Stimulated activated CD4-positive, alpha-beta T cell treated with anti-CD3 and anti-CD28 coated beads, Interleukin-2, amount 100 ng/mL, for 48 hours (primary cell): ENCODE measurements at regions not wholly inside any gene's neighbourhood (a gene's known extent, or its start where the extent isn't known, plus 50 kb on each side); places are given as distances from the start of the nearest gene placed in this dataset.

Experiments
- DNase-seq, 2 donors: peaks; one replicate each; pipeline ENCODE4 v3.0.0-alpha.2; 2020

DNA sequence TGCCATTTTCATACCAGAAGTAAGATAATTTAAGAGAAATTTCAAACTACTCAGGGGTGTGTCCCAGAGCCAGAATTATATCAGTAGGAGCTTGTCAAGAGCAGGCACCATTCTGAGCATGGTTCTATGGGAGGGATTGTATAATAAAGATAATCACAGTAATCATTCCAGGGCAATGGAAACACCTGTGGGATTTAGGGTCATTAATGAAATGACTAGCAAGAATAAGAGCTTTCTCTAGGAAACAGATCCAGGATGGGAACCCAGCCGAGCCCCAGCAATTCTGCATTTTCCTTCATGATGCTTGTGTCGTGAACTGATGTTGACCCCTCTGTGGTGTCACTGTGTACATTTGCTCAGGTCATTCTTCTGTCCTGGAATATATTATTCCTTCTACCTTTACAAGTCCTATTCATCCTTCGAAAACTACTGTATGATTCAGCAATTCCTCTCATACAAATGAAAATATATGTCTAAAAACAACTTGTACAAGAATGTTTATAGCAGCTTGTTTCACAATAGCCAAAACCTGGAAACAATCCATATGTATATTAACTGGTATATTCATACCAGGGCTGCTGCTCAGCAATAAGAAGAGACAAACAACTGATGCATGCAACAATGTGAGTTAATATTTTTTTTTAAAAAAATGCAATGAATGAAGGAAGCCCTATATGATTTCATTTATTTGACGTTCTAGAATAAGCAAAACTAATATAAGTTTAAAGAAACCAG lies 687.8 kb upstream of the KLHL29 start:
- no peak for DNase-seq

DNA sequence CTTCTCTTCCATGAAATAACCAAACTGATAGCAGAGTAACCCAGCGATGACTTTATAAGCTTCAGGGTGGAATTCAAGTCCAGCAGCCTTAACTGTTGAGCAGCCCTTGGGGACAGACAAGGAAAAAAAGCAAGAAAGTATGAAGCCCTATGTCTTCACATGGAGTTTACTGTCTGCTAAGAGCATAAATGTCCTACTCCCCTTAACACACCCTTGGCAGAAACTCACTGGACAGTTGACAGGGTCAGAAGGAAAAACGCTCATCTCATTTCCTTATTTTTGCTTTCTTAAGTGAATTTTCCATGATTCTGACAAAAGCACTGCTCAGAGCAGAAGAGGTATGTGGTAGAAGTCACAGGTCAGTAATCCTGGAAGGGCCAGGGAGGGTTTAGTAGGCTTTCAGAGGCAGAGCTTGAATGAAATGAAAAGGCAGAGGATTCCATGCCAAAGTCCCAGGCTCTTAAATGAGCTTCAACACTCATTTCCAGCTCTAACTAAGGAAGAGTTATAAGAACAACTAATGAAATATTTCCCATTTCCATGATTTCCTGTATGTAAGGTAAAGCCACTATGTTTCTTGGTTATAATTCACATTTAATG lies 683.3 kb upstream of the KLHL29 start:
- DNase-seq = no peak

DNA sequence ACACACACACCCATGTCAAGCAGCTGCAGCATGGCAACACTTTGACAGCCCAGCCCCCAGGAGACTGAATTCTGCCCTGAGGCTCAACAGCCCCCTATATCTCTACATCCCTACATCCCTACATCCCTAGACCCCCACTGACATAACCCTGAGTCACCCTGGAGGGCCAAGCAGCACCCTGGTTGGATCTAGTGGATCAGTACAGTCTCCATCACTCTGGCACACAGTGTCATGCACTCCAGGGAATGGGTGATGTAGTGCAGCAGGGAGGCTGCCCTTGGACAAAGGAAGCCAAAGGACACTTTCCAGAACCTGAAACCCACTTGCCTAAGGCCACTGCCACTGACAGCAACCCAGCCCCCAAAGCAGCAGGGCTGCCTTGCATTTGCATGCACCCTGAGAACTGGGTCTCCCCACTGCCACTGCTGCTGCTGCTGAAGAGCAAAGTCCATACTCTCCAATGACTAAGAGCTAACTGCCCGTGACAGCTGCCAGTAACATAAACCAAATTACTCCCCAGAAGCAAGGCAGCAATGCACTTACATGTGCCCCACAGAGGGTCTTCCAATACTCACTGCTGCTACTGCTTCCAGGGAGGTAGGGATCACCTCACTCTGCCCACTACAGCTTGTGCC lies 681.6 kb upstream of the KLHL29 start:
- no peak for DNase-seq

DNA sequence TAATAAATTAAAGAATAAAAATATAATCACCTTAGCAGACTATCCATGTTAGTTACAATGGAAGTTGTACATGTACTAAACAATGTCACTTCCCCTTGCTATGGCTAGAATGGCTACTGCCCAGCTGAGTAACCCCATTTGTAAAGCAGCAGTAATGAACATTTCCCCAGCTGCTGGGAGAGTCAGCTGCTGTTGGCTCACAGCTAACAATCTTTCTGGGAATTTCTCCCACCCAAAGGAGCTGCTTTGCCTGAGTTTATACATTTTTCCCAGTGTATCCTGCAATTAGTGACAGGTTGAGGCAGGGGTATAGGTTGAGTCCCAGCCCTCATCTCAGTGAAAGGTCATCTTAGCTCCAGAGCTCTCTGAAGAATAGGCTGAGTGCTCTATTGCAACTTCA lies 665.6 kb upstream of the KLHL29 start:
- no peak for DNase-seq

DNA sequence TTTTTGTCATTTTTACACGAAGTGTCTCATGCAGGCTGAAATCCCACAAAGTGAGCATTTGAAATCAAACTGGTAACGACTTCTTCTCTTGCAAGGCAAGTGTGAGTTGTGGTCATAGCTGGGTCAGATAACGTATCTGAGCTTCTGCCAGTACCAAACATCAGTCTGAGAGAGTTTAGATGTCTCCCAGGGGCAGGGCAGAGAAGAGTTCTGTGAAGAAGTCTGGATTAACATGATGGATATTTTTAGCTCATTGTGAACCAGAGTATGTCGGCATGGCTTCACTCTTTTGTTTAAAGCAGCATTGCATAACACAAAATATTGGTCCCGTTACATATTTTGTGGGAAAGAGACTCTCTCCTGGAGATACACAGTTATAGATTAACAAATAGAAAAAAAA lies 655.5 kb upstream of the KLHL29 start:
- DNase-seq = no peak

DNA sequence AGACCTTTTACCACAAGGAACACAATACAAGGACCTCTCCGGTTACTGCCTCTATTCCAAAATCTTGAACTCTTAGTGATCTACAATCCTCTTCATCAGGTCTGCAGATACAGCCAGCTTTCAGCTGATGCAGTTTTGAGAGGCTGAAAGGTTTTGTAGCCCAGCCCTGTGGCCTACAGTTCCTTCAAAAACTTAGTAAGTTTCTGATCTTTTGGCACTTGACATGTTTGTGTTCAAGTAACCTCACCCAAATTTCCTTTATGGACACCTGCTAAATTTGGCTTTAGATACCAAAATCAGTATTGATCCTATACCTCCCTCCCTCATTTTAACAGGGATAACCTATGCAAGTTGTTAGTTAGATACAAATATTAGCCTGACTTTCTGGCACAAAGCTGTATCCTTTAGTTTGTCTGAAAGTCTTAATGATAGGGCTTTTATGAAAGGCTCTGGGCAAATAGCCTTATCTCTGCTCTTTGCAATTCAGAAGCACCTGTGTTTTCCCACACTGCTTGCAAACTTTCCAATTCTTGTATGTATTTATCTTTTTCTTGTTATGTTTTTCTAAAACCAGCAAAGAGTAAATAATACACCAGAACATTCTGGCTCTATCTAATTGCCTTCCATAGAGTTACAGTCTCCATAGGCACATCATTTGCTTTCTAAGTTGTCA lies 650.5 kb upstream of the KLHL29 start:
- DNase-seq = no peak

DNA sequence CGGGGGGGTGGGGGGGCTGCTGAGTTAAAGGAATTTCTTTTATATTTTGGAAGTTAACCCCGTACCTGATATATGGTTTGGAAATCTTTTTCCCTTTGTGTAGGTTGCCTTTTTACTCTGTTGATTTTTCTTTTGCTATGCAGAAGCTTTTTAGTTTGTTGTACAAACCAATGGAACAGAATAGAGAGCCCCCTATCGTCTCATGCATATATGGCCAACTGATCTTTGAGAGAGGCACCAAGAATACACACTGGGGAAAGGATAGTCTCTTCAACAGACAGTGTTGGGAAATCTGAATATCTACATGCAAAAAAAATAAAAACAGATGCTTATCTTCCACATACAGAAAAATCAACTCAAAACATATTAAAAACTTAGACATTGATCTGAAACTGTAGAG lies 647.8 kb upstream of the KLHL29 start:
- no peak for DNase-seq

DNA sequence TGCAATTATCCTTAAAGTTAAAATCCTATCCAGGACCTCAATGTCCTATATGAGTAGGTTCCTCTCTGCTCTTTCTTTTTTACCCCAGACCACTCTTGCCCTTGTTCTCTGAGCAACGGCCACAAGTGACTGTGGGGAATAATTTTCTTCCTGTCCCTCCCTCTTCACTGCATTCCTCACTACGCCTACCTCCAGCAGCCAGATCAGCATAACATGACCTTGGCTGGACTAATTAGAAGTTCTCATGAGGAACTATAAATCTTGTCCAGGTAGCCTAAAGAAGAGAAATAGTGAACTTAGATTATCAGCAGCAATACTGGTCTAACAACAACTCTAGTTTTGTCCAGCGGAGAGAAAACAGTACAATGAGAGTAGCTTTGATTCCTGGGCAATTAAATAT lies 643.8 kb upstream of the KLHL29 start:
- DNase-seq = no peak

DNA sequence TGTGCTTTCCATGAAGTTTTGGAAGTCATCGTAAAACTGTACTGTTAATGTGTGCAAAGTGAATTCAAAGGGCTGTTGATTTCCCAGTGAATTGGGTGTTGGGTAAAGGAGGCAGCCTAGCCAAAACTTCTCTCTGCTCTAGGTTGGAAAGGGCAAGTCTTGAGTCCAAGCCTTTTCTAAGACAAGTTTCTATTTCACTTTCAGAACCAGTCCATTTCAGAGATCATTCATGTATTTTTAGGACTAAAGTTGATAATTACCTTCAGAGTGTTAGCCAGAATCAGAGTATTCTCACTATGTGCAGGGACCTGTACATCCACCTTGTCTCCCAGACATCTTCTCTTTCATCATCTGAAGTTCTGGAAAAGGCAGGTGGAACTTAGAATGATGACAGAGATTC lies 636.1 kb upstream of the KLHL29 start:
- no peak for DNase-seq

DNA sequence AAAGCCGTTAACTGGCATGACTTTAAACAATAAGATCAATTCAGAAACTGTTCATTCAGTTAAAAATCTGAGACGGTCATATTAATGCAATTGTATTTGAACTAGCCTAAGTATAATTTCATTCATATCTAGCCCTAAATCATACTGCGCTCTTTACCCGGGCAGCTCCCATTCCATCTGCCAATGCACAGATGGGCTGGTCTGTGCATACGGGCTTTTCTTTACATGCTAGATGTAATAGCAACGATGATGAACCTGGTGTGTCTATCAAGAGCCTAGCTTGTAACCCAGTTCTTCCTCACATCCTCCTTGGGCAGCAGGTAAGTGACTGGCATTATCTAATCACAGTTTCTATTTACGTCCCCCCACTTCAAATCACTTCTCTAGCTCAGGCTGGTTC lies 631.5 kb upstream of the KLHL29 start:
- DNase-seq = no peak

DNA sequence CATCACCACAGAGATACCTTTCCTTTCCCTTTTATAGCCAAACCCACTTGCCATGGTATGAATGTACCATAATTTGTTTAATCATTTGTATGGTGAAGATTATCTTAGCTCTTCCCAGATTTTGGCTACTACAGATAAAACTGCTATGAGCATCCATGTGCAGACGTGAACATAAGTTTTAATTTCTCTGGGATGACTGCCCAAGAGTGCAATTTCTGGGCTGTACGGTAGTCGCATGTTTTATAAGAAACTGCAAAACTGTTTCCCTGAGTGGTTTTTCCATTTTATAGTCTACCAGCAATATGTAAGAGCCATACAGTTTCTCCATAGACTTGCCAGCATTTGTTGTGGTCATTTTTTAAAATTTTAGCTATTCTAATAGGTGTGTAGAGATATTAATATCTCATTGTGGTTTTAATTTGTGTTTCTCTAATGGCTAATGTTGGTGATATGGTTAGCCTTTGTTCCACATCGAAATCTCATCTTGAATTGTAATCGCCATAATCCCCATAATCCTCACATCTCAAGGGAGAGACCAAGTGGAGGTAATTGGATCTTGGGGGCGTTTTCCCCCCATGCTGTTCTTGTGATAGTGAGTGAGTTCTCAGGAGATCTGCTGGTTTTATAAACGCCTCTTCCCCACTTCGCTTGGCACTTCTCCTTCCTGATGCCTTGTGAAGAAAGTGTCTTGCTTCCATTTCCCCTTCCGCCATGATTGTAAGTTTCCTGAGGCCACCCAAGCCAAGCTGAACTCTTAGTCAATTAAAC lies 628.5 kb upstream of the KLHL29 start:
- DNase-seq = no peak

DNA sequence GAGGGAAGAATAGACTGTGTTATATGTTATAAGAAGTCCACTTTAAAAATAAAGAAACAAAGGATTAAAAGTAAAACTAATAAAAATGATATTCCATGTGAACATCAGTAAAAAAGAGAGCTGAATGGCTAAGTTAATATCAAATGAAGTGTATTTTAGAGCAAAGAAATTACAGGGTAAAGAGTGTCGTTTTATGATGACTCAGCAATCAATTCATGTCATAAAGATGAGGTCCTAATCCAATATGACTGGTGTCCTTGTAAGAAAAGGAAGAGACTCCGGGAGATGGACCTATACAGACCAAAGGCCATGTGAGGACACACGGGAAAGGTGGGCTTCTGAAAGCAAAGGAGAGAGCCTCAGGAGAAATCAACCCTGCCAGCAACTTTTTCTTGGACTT lies 615.5 kb upstream of the KLHL29 start:
- DNase-seq = no peak

DNA sequence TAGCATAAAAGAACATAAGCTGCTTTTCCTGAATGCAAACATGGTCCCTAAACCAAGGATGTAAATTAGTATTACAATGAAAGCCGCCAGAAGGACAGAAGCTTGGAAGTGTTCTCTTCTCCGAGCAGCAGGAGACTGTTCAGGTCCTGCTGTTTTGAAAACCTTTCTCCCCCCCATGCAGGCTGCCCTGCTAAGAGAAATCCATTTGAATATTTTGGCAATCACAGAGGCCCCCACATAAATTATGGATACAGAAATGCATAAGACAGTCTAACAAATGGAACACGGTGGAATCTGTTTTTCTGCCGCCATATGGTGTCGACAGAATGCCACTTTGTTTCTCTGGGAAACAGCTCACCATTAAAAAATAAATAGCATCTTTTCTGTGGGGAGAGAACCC lies 600.4 kb upstream of the KLHL29 start:
- DNase-seq = no peak

DNA sequence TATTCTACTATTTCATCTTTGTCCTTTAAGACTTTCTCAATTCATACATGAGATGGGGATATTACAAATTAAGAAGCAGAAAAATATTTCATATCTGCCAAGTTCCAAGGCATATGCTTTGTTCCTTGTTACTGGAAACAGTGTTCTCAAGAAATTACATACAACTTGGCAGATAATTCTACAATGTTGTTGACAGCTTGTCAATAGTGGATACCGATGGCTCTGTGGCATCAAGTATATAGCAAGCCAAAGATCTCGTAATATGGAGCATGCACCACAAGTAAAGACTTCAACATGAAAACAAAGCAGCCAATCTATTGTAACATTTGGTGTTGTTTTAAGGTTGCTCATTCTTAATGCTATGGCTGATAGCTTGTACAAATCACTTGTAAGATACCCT lies 598.2 kb upstream of the KLHL29 start:
- DNase-seq = no peak

DNA sequence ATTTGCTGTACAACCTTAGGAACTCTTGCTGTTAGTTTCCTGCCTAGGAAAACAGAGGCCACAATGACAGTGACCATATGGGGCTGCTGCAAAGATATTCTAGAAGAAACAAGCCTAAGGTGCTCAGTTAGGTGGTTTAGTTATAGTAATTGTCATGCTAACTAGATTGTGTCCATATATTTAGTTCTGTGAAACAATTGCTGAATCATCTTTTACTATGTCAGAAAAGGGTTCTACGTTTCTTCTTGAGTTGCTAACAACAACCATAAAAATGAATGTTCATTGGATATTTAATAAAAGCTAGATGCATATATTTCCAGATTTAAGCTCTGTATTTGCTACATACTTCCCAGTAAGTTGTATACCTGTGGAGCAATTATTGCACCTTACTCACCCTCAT lies 597.2 kb upstream of the KLHL29 start:
- DNase-seq = no peak

DNA sequence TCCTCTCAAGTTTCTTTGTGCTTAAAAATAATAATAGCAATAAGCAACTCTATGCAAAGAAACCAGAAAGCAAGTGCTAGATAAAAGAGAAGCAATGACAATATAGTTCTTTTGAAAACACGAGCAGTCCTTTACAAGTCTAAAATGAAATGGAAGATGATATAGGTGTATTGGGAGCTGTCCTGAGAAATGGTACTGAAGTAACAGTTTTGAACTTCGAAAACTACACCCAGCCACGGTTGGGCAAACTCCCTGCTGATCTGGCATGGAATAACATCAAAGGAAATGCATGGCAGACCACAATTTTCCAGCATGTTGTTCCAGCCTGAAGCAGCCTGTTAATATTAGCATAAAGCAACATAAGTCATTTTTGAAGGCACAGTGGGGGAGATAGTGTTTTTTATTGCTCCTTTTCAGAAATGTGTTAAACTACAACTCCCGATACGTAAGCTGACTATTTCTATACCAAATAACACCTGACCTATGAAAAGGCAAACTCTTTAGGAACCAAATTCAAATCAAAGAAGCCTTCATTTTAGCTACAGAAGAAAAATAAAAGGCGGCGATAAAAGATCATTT lies 596.1 kb upstream of the KLHL29 start:
- no peak for DNase-seq

DNA sequence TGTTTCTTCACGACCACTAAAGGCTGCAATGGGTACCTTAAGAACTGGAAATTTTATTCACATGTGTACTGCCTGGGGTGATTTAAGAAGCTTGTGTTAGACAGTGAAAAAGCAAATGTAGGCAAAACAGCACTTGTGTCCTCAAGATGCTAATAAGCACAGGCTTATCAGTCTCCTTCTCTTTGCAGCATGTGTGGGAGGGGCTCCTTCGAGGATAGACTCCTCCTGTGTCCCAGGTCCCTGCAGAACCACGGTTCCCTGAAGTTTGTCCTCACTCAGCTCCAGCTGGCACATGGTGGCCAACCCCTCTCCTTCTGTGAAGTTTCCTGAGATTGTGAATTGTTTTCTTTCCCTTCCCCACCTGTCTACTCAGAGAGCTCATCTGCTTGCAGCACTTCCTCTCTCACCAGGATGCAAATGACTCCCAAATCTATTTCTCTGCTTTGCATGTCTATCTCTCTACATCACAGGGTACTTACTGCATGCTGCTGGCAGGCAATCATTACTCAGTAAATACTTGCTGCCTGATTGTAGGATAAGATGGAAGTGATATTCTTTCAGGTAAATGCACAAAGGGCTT lies 589.6 kb upstream of the KLHL29 start:
- no peak for DNase-seq

DNA sequence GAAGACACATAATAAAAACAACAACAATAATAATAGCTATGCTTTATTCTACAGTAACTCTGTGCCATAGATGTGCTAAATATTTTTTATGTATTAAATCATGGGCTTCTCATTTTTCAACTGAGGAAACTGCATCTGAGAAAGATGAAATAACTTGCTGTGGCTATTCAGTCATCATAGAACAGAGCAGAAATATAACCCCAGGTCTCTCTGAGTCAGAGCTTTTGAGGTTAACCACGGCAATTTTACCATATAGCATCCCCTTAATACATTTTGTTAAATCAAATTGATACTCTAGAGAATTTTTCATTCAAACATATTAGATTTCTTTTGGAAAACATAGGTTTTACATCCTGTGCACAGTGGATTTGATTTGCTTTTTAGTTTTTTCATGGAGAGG lies 586.6 kb upstream of the KLHL29 start:
- DNase-seq = no peak

DNA sequence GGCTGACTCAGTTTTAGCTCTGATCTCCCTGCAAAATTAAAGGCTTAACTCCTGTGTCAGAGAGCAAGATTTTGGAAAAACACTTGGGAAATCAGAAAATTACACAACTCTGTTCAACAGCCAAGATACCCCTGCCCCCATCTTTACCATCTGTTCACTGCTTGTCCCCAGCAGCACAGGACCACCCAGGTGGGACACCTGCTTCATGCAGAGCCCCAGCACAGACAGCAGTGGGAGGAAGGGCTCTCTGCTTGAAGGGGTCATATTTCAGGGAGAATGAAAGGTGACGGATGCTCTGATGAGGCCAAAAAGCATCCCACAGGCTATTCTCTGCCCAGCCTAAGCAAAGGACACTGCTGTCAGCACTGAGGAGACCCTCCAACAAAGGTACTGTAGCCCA lies 584.6 kb upstream of the KLHL29 start:
- DNase-seq = no peak

DNA sequence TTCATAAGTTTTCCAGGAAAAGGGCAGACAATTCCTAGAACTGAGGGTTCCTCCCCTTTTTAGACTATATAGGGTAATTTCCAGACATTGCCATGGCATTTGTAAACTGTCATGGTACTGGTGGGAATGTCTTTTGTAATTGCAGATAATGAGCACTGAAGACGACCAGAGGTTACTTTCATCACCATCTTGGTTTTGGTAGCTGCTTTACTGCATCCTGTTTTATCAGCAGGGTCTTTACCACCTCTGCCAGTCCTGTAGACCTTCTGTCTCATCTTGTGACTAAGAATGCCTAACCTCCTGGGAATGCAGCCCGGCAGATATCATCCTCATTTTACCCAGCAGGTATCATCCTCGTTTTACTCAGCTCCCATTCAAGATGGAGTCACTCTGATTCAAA lies 583.9 kb upstream of the KLHL29 start:
- DNase-seq = no peak

DNA sequence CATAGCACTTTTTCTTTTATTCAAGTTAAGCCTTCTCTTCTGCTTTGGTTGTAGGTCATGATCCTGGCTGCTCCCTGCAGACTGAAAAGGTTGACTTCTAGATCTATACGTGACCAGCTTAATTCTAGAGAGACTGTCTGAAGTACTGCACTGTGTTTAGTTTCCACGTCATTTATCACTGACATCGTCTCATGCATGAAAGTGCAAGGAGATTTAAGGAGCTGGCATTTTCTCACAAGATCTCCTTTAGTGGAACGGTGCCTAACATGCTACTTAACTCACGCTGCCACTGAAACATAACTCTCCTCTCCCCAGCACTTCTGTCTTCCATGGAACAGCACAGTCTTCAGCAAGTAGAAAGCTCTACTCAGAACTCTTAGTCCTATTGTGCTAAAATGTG lies 583.0 kb upstream of the KLHL29 start:
- no peak for DNase-seq

DNA sequence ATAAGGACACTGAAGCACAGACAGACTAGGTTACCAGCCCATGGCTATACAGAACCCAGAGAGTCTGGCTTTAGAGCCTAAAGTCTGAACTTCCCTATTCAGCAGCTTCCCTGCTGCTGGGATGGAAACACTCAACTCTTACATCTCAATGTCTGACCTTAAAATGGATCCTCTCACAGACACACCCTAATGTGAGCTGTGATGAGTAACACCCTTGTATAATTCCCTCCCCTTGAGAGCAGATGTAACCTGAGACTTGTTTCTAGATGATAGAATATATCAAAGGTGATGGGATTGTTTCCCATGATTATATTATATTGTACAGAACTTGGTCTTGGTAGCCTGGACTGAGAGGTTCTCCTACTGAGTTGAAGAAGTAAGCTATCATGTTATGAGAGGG lies 577.1 kb upstream of the KLHL29 start:
- no peak for DNase-seq

DNA sequence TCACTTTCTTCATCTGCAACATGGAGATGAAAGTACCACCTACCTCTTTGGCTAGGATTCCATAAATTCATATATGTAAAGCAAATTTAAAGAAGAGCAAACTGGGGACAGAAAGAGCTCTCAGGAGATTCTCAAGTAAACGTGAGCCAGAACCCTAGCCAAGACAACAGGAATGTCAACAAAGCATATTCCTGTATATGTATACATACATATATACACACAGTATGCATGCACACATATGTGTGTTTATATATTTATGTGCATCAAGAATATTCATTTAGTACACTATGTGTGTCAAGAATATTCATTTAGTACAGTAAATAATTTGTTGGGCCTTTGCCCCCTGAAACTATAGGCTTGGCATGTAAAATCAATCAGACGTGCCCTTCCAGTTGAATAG lies 574.4 kb upstream of the KLHL29 start:
- no peak for DNase-seq
